Prostate gland (tissue), 2 donors: ENCODE measurements at regions not wholly inside any gene's neighbourhood (a gene's known extent, or its start where the extent isn't known, plus 50 kb on each side); places are given as distances from the start of the nearest gene placed in this dataset.

Experiments used
- DNase-seq: peaks from one replicate; pipeline ENCODE4 v3.0.0-alpha.2; 2019; ENCODE audit warnings: low spot score
- H3K27ac ChIP-seq, 2 donors: fragments of 200-600 bp; sonication (generic); 2 replicates each; pipeline ENCODE4 v1.5.1; 2017 to 2019
- H3K27me3 ChIP-seq: fragments of 200-600 bp; sonication (generic); replicated peaks from 2 replicates; pipeline ENCODE4 v1.5.1; 2019; ENCODE audit not compliant: insufficient read depth
- H3K36me3 ChIP-seq, 2 donors: fragments of 200-600 bp; sonication (generic); 1 replicate in 1 of 2; 2 replicates in 1 of 2; pipeline versions ENCODE4 v1.5.1 to v1.8.1; 2017 to 2019
- H3K4me1 ChIP-seq: fragments of 200-600 bp; sonication (generic); replicated peaks from 2 replicates; pipeline ENCODE4 v1.5.1; 2019
- H3K4me3 ChIP-seq, 2 donors: fragments of 200-600 bp; sonication (generic); 2 replicates each; pipeline ENCODE4 v1.5.1; 2017 to 2019
- H3K9me3 ChIP-seq: fragments of 200-600 bp; sonication (generic); 2 replicates; pipeline ENCODE4 v1.5.1; 2017
- CTCF ChIP-seq, 4 experiments: fragments of 200-600 bp in 2 of 4; fragments of 450-650 bp in 2 of 4; sonication (generic) in 2 of 4; IDR thresholded peaks; 1 replicate in 3 of 4; 2 replicates in 1 of 4; pipeline ENCODE4 v1.5.1; 2016 to 2019; ENCODE audit warnings: antibody characterized with exemption in 4 of 4, mild to moderate bottlenecking in 2 of 4, moderate library complexity in 2 of 4
- POLR2A ChIP-seq: fragments of 450-650 bp; IDR thresholded peaks from one replicate; pipeline ENCODE4 v1.6.1; 2016; ENCODE audit warnings: antibody characterized with exemption, mild to moderate bottlenecking
- POLR2AphosphoS5 ChIP-seq: sonication (generic); formaldehyde crosslinking; IDR thresholded peaks from one replicate; pipeline ENCODE4 v1.6.1; 2017; ENCODE audit warnings: antibody characterized with exemption
- WGBS: methylation state at CpG from one replicate; pipeline ENCODE4 v1.1.5; 2018; 5-methylcytosine and 5-hydroxymethylcytosine counted together
- intact Hi-C: fragments of 100-400 bp; cut with DNase I; formaldehyde crosslinking; loops from one replicate; pipeline ENCODE4 v1.14.2; 2022

GRCh38 chr16:86794216-86794864 is 216.0 kb downstream of the FOXL1 start:
- Histone ChIP-seq H3K36me3 (no peaks in the 10 kb centered on the region), H3K27ac (no peak overlapping the region), H3K9me3 (no peaks in the 10 kb centered on the region), H3K4me3 (no peak overlapping the region), H3K27me3 (peaks cover 7% of the 10 kb centered on the region), H3K4me1 (no peaks in the 10 kb centered on the region)
- intact Hi-C loops = no loop called here
- DNase-seq = no peak
- no peak for TF ChIP-seq POLR2A
- no peak for TF ChIP-seq POLR2AphosphoS5
- TF ChIP-seq CTCF (IDR thresholded peaks at IDR 0.05) = no peak
- WGBS = 94% methylated on average over 15 of the region's 15 CpGs

- Histone ChIP-seq H3K4me1 (no peaks in the 10 kb centered on the region), H3K4me3 (no peak overlapping the region), H3K27ac (no peak overlapping the region), H3K36me3 (no peaks in the 10 kb centered on the region), H3K27me3 (peaks cover 7% of the 10 kb centered on the region), H3K9me3 (no peaks in the 10 kb centered on the region)
- DNase-seq = no peak
- intact Hi-C loops = no loop called here
- TF ChIP-seq POLR2A = no peak
- TF ChIP-seq POLR2AphosphoS5 = no peak
- no peak for TF ChIP-seq CTCF (IDR thresholded peaks at IDR 0.05)
- 69% methylated on average over 4 of the region's 4 CpGs for WGBS
These were observed 219.4 kb downstream of the FOXL1 start for GRCh38 chr16:86797700-86798099.

GRCh38 chr16:86798247-86799041 is 220.1 kb downstream of the FOXL1 start:
- Histone ChIP-seq H3K36me3 (no peaks in the 10 kb centered on the region), H3K4me3 (no peak overlapping the region), H3K27ac (no peak overlapping the region), H3K27me3 (peaks cover 4% of the 10 kb centered on the region), H3K4me1 (no peaks in the 10 kb centered on the region), H3K9me3 (no peaks in the 10 kb centered on the region)
- intact Hi-C loops = no loop called here
- WGBS = 48% methylated on average over 4 of the region's 4 CpGs
- TF ChIP-seq CTCF (IDR thresholded peaks at IDR 0.05) = no peak
- TF ChIP-seq POLR2A = no peak
- TF ChIP-seq POLR2AphosphoS5 = no peak
- no peak for DNase-seq

GRCh38 chr16:86799367-86799766 is 221.0 kb downstream of the FOXL1 start:
- Histone ChIP-seq H3K27me3 (peaks cover 4% of the 10 kb centered on the region), H3K27ac (no peak overlapping the region), H3K9me3 (no peaks in the 10 kb centered on the region), H3K4me3 (no peak overlapping the region), H3K36me3 (no peaks in the 10 kb centered on the region), H3K4me1 (no peaks in the 10 kb centered on the region)
- WGBS = 95% methylated on average over 4 of the region's 4 CpGs
- TF ChIP-seq CTCF (IDR thresholded peaks at IDR 0.05) (no peak), POLR2AphosphoS5 (no peak), POLR2A (no peak)
- intact Hi-C loops = no loop called here
- DNase-seq = no peak

- 11% methylated on average over 4 of the region's 4 CpGs for WGBS
- TF ChIP-seq POLR2AphosphoS5 (no peak), POLR2A (no peak), CTCF (IDR thresholded peaks at IDR 0.05) (no peak)
- H3K36me3 ChIP-seq = no peaks in the 10 kb centered on the region
- intact Hi-C loops = no loop called here
- H3K27ac ChIP-seq = no peak overlapping the region
- peaks cover 4% of the 10 kb centered on the region for H3K27me3 ChIP-seq
- H3K4me3 ChIP-seq = no peak overlapping the region
- no peaks in the 10 kb centered on the region for H3K9me3 ChIP-seq
- no peak for DNase-seq
- no peaks in the 10 kb centered on the region for H3K4me1 ChIP-seq
These were observed 222.5 kb downstream of the FOXL1 start for GRCh38 chr16:86800894-86801293.
